Mesendoderm (in vitro differentiated cells): ENCODE measurements at regions not wholly inside any gene's neighbourhood (a gene's known extent, or its start where the extent isn't known, plus 50 kb on each side); places are given as distances from the start of the nearest gene placed in this dataset.

ENCODE experiments used
- DNase-seq: peaks from one replicate; pipeline ENCODE4 v3.0.0; 2013
- H2AK5ac ChIP-seq: 2 replicates; pipeline ENCODE4 v1.6.1; 2013; ENCODE audit warnings: low read length, inconsistent platforms
- H2BK120ac ChIP-seq: 2 replicates; pipeline ENCODE4 v1.6.1; 2013; ENCODE audit warnings: low read depth, mild to moderate bottlenecking, low read length, moderate library complexity, mixed read lengths
- H2BK15ac ChIP-seq: replicated peaks from 2 replicates; pipeline ENCODE4 v1.6.1; 2013; ENCODE audit warnings: low read depth, mild to moderate bottlenecking, moderate library complexity
- H2BK5ac ChIP-seq: 2 replicates; pipeline ENCODE4 v1.6.1; 2013; ENCODE audit warnings: low read length, inconsistent platforms
- H3K18ac ChIP-seq: 2 replicates; pipeline ENCODE4 v1.6.1; 2013; ENCODE audit warnings: mild to moderate bottlenecking, low read length, mixed read lengths
- H3K23ac ChIP-seq: one replicate; pipeline ENCODE4 v1.6.1; 2013; ENCODE audit warnings: low read length
- H3K27ac ChIP-seq: 2 replicates; pipeline ENCODE4 v1.5.1; 2013; ENCODE audit warnings: low read depth, mild to moderate bottlenecking, inconsistent platforms, low read length, moderate library complexity
- H3K27me3 ChIP-seq: 2 replicates; pipeline ENCODE4 v1.6.1; 2013; ENCODE audit warnings: low read length, control low read depth, mild to moderate bottlenecking, inconsistent platforms; ENCODE audit not compliant: insufficient read depth, poor library complexity
- H3K36me3 ChIP-seq: 2 replicates; pipeline ENCODE4 v1.6.1; 2013; ENCODE audit warnings: low read length, inconsistent platforms; ENCODE audit not compliant: control insufficient read depth, insufficient read depth
- H3K4ac ChIP-seq: one replicate; pipeline ENCODE4 v1.6.1; 2013; ENCODE audit warnings: low read depth, mild to moderate bottlenecking, low read length, moderate library complexity
- H3K4me1 ChIP-seq: 2 replicates; pipeline ENCODE4 v1.6.1; 2013; ENCODE audit warnings: low read depth, low read length, inconsistent platforms; ENCODE audit not compliant: control insufficient read depth
- H3K4me2 ChIP-seq: 2 replicates; pipeline ENCODE4 v1.6.1; 2013; ENCODE audit warnings: low read length
- H3K4me3 ChIP-seq: 2 replicates; pipeline ENCODE4 v1.5.1; 2013; ENCODE audit warnings: mild to moderate bottlenecking, low read length
- H3K56ac ChIP-seq: one replicate; pipeline ENCODE4 v1.6.1; 2013; ENCODE audit warnings: low read length
- H3K79me1 ChIP-seq: 2 replicates; pipeline ENCODE4 v1.6.1; 2013; ENCODE audit warnings: low read length, inconsistent platforms
- H3K79me2 ChIP-seq: 2 replicates; pipeline ENCODE4 v1.6.1; 2013; ENCODE audit warnings: mild to moderate bottlenecking, low read length; ENCODE audit not compliant: control insufficient read depth, insufficient read depth
- H3K9ac ChIP-seq: 2 replicates; pipeline ENCODE4 v1.6.1; 2013; ENCODE audit warnings: low read length, inconsistent platforms
- H4K5ac ChIP-seq: one replicate; pipeline ENCODE4 v1.6.1; 2013; ENCODE audit warnings: low read length
- H4K8ac ChIP-seq: one replicate; pipeline ENCODE4 v1.6.1; 2013; ENCODE audit warnings: low read depth, mild to moderate bottlenecking, control low read depth, low read length, moderate library complexity
- WGBS: extraction: QIAGEN DNeasy Blood & Tissue Kit; methylation state at CpG from one replicate; pipeline ENCODE4 v1.1.7; 2013; ENCODE audit warnings: low lambda C conversion rate, missing lambda C conversion rate; ENCODE audit not compliant: insufficient coverage; ENCODE audit errors: extremely low coverage; 5-methylcytosine and 5-hydroxymethylcytosine counted together

- Histone ChIP-seq H2BK15ac (no peak overlapping the region), H3K27me3 (no peaks in the 10 kb centered on the region), H4K5ac (no peak overlapping the region), H2BK5ac (no peak overlapping the region), H3K56ac (no peak overlapping the region), H3K9ac (no peak overlapping the region), H2BK120ac (no peak overlapping the region), H4K8ac (no peak overlapping the region), H3K23ac (no peak overlapping the region), H3K79me2 (no peaks in the 10 kb centered on the region), H3K4me3 (no peak overlapping the region), H3K27ac (no peak overlapping the region), H3K79me1 (no peaks in the 10 kb centered on the region), H2AK5ac (no peak overlapping the region), H3K4me1 (no peaks in the 10 kb centered on the region), H3K4ac (no peak overlapping the region), H3K36me3 (no peaks in the 10 kb centered on the region), H3K18ac (no peak overlapping the region), H3K4me2 (no peak overlapping the region)
- DNase-seq = no peak
- no CpG with 5 or more reads among the region's 5 CpGs for WGBS
Measured at GRCh38 chr14:97888331-97888730, 1091.1 kb downstream of the VRK1 start.

- no peak for DNase-seq
- H4K5ac ChIP-seq = no peak overlapping the region
- H2BK15ac ChIP-seq = no peak overlapping the region
- H3K18ac ChIP-seq = no peak overlapping the region
- H3K4ac ChIP-seq = no peak overlapping the region
- no peak overlapping the region for H3K23ac ChIP-seq
- no peak overlapping the region for H3K4me3 ChIP-seq
- no peaks in the 10 kb centered on the region for H3K36me3 ChIP-seq
- no peak overlapping the region for H2BK5ac ChIP-seq
- H3K9ac ChIP-seq = no peak overlapping the region
- no peak overlapping the region for H2AK5ac ChIP-seq
- H3K56ac ChIP-seq = no peak overlapping the region
- H3K27ac ChIP-seq = no peak overlapping the region
- H4K8ac ChIP-seq = no peak overlapping the region
- H3K79me1 ChIP-seq = no peaks in the 10 kb centered on the region
- no peaks in the 10 kb centered on the region for H3K27me3 ChIP-seq
- WGBS = no CpG with 5 or more reads among the region's 2 CpGs
- H3K4me2 ChIP-seq = no peak overlapping the region
- H2BK120ac ChIP-seq = no peak overlapping the region
- no peaks in the 10 kb centered on the region for H3K79me2 ChIP-seq
- H3K4me1 ChIP-seq = no peaks in the 10 kb centered on the region
Measured at GRCh38 chr14:97891515-97891914, 1094.3 kb downstream of the VRK1 start.

- Histone ChIP-seq H4K8ac (no peak overlapping the region), H3K4me2 (no peak overlapping the region), H3K4ac (no peak overlapping the region), H3K18ac (no peak overlapping the region), H3K27ac (no peak overlapping the region), H2AK5ac (no peak overlapping the region), H3K27me3 (no peaks in the 10 kb centered on the region), H3K23ac (no peak overlapping the region), H2BK5ac (no peak overlapping the region), H3K36me3 (no peaks in the 10 kb centered on the region), H3K79me1 (no peaks in the 10 kb centered on the region), H2BK120ac (no peak overlapping the region), H3K56ac (no peak overlapping the region), H3K9ac (no peak overlapping the region), H3K4me1 (no peaks in the 10 kb centered on the region), H4K5ac (no peak overlapping the region), H3K4me3 (no peak overlapping the region), H3K79me2 (no peaks in the 10 kb centered on the region), H2BK15ac (no peak overlapping the region)
- no CpG with 5 or more reads among the region's 4 CpGs for WGBS
- DNase-seq = no peak
Measured at GRCh38 chr14:97894552-97894951, 1097.4 kb downstream of the VRK1 start.

GRCh38 chr14:97900196-97900854 is 1103.1 kb downstream of the VRK1 start:
- H4K5ac ChIP-seq = no peak overlapping the region
- WGBS = no CpG with 5 or more reads among the region's 6 CpGs
- no peak overlapping the region for H3K18ac ChIP-seq
- no peak overlapping the region for H2BK15ac ChIP-seq
- H3K4ac ChIP-seq = no peak overlapping the region
- H3K4me1 ChIP-seq = no peaks in the 10 kb centered on the region
- H3K27me3 ChIP-seq = no peaks in the 10 kb centered on the region
- no peaks in the 10 kb centered on the region for H3K79me1 ChIP-seq
- H3K27ac ChIP-seq = no peak overlapping the region
- no peak for DNase-seq
- no peak overlapping the region for H3K4me3 ChIP-seq
- H3K36me3 ChIP-seq = no peaks in the 10 kb centered on the region
- H4K8ac ChIP-seq = no peak overlapping the region
- H3K4me2 ChIP-seq = no peak overlapping the region
- no peak overlapping the region for H2BK5ac ChIP-seq
- H3K56ac ChIP-seq = no peak overlapping the region
- no peak overlapping the region for H2AK5ac ChIP-seq
- no peak overlapping the region for H3K23ac ChIP-seq
- no peak overlapping the region for H2BK120ac ChIP-seq
- H3K79me2 ChIP-seq = no peaks in the 10 kb centered on the region
- no peak overlapping the region for H3K9ac ChIP-seq

- no peaks in the 10 kb centered on the region for H3K4me1 ChIP-seq
- no peak overlapping the region for H2BK120ac ChIP-seq
- H3K56ac ChIP-seq = no peak overlapping the region
- H3K4me2 ChIP-seq = no peak overlapping the region
- H4K5ac ChIP-seq = no peak overlapping the region
- no peak overlapping the region for H2BK15ac ChIP-seq
- H4K8ac ChIP-seq = no peak overlapping the region
- no peak overlapping the region for H3K4me3 ChIP-seq
- no peak overlapping the region for H2AK5ac ChIP-seq
- H2BK5ac ChIP-seq = no peak overlapping the region
- H3K79me1 ChIP-seq = no peaks in the 10 kb centered on the region
- no CpG with 5 or more reads among the region's 1 CpG for WGBS
- H3K36me3 ChIP-seq = no peaks in the 10 kb centered on the region
- no peak overlapping the region for H3K23ac ChIP-seq
- no peak overlapping the region for H3K4ac ChIP-seq
- DNase-seq = no peak
- H3K9ac ChIP-seq = no peak overlapping the region
- H3K27me3 ChIP-seq = no peaks in the 10 kb centered on the region
- no peak overlapping the region for H3K27ac ChIP-seq
- H3K79me2 ChIP-seq = no peaks in the 10 kb centered on the region
- no peak overlapping the region for H3K18ac ChIP-seq
Measured at GRCh38 chr14:97902630-97903029, 1105.4 kb downstream of the VRK1 start.

GRCh38 chr14:97903821-97904220 is 1106.6 kb downstream of the VRK1 start:
- Histone ChIP-seq H3K56ac (no peak overlapping the region), H3K23ac (no peak overlapping the region), H3K4me1 (no peaks in the 10 kb centered on the region), H4K8ac (no peak overlapping the region), H3K4me2 (no peak overlapping the region), H3K18ac (no peak overlapping the region), H3K4ac (no peak overlapping the region), H2AK5ac (no peak overlapping the region), H3K79me1 (no peaks in the 10 kb centered on the region), H2BK15ac (no peak overlapping the region), H3K4me3 (no peak overlapping the region), H3K27me3 (no peaks in the 10 kb centered on the region), H3K79me2 (no peaks in the 10 kb centered on the region), H2BK120ac (no peak overlapping the region), H3K27ac (no peak overlapping the region), H3K9ac (no peak overlapping the region), H4K5ac (no peak overlapping the region), H3K36me3 (no peaks in the 10 kb centered on the region), H2BK5ac (no peak overlapping the region)
- DNase-seq = peak; percentile 5
- no CpG with 5 or more reads among the region's 3 CpGs for WGBS
